ENCODE measurements at regions not wholly inside any gene's neighbourhood (a gene's known extent, or its start where the extent isn't known, plus 50 kb on each side); places are given as distances from the start of the nearest gene placed in this dataset.
A peak's percentile ranks its signal among the peaks of the same experiment; 100 is the strongest.

- H3K4me1 Mint-ChIP-seq, result no peaks in the 10 kb centered on the region
- Histone ChIP-seq H3K4me1 (ENCODE audit: control insufficient read depth, insufficient read depth, low read length, poor library complexity, severe bottlenecking) (no peaks in the 10 kb centered on the region), H3K27ac (ENCODE audit: insufficient read depth, low read length, poor library complexity, severe bottlenecking) (no peak overlapping the region), H3K9me3 (ENCODE audit: control insufficient read depth in 2 of 2, low read length in 2 of 2) (no peaks in the 10 kb centered on the region), H3K4me3 (ENCODE audit: low read depth, low read length) (no peak overlapping the region), H3K36me3 (ENCODE audit: control insufficient read depth, insufficient read depth, low read length) (no peaks in the 10 kb centered on the region), H3K27me3 (ENCODE audit: control insufficient read depth, insufficient read depth, low read length) (no peaks in the 10 kb centered on the region)
- no peak for DNase-seq
- H3K9me3 Mint-ChIP-seq, result peaks cover 0 to 3% (median 0%) of the 10 kb centered on the region in 7 donors
- ATAC-seq (ENCODE audit: low read depth in 2 of 2), result no peak
- no peaks in the 10 kb centered on the region for H3K27me3 Mint-ChIP-seq
- H3K36me3 Mint-ChIP-seq, result no peaks in the 10 kb centered on the region
- H3K27ac Mint-ChIP-seq, result no peak overlapping the region
- H3K4me3 Mint-ChIP-seq, result peak overlapping the region in 1 of 4 donors; percentile 29
Measured at GRCh38 chr17:72005332-72006163, 115.3 kb upstream of the SOX9 start.

DNA sequence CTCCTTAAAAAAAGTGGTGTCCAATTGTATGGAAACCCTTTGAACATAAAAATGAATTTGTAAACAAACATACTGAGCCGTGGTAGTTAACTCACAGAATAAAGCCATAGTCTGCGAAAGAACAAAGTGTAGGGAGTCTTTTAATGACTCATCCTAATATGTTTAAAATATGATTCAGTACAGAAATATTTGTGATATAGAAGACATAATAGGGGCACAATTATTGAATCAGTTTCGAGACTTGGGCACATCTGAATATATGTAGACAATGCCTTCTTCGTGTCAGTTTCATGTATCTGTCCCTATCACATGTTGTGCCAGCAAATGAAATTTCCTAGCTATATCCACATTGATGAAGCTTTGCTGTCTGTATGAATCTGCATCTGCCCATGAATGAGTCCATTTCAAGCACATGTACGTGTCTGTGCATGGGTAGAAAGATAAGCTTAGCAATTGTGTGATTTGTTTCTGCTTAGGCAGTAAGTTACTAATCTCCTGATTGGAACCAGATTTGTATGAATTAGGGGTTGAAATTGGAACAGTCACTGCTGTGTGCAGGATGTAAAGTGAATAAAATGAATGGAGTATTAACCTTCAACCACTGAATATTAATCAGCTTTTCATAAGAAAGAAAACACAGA lies 112.5 kb upstream of the SOX9 start:
- Histone ChIP-seq H3K4me3 (ENCODE audit: low read depth, low read length) (no peak overlapping the region), H3K4me1 (ENCODE audit: control insufficient read depth, insufficient read depth, low read length, poor library complexity, severe bottlenecking) (no peaks in the 10 kb centered on the region), H3K27me3 (ENCODE audit: control insufficient read depth, insufficient read depth, low read length) (no peaks in the 10 kb centered on the region), H3K27ac (ENCODE audit: insufficient read depth, low read length, poor library complexity, severe bottlenecking) (no peak overlapping the region), H3K9me3 (ENCODE audit: control insufficient read depth in 2 of 2, low read length in 2 of 2) (no peaks in the 10 kb centered on the region), H3K36me3 (ENCODE audit: control insufficient read depth, insufficient read depth, low read length) (no peaks in the 10 kb centered on the region)
- DNase-seq (no peak), ATAC-seq (ENCODE audit: low read depth in 2 of 2) (no peak)
- Mint-ChIP-seq H3K36me3 (no peaks in the 10 kb centered on the region), H3K4me1 (no peaks in the 10 kb centered on the region), H3K4me3 (no peak overlapping the region), H3K9me3 (peaks cover 0 to 5% (median 0%) of the 10 kb centered on the region in 7 donors), H3K27ac (no peak overlapping the region), H3K27me3 (no peaks in the 10 kb centered on the region)

GRCh38 chr17:72011561-72011960 lies 109.3 kb upstream of the SOX9 start:
- DNase-seq (no peak), ATAC-seq (ENCODE audit: low read depth in 2 of 2) (no peak)
- Histone ChIP-seq H3K4me1 (ENCODE audit: control insufficient read depth, insufficient read depth, low read length, poor library complexity, severe bottlenecking) (no peaks in the 10 kb centered on the region), H3K4me3 (ENCODE audit: low read depth, low read length) (no peak overlapping the region), H3K36me3 (ENCODE audit: control insufficient read depth, insufficient read depth, low read length) (no peaks in the 10 kb centered on the region), H3K27ac (ENCODE audit: insufficient read depth, low read length, poor library complexity, severe bottlenecking) (no peak overlapping the region), H3K27me3 (ENCODE audit: control insufficient read depth, insufficient read depth, low read length) (no peaks in the 10 kb centered on the region), H3K9me3 (ENCODE audit: control insufficient read depth in 2 of 2, low read length in 2 of 2) (no peaks in the 10 kb centered on the region)
- no peak overlapping the region for H3K4me3 Mint-ChIP-seq
- H3K27ac Mint-ChIP-seq, result no peak overlapping the region
- H3K4me1 Mint-ChIP-seq, result no peaks in the 10 kb centered on the region
- H3K9me3 Mint-ChIP-seq, result peaks cover 0 to 7% (median 1%) of the 10 kb centered on the region in 7 donors
- no peaks in the 10 kb centered on the region for H3K36me3 Mint-ChIP-seq
- H3K27me3 Mint-ChIP-seq, result peaks cover 5% of the 10 kb centered on the region

DNA sequence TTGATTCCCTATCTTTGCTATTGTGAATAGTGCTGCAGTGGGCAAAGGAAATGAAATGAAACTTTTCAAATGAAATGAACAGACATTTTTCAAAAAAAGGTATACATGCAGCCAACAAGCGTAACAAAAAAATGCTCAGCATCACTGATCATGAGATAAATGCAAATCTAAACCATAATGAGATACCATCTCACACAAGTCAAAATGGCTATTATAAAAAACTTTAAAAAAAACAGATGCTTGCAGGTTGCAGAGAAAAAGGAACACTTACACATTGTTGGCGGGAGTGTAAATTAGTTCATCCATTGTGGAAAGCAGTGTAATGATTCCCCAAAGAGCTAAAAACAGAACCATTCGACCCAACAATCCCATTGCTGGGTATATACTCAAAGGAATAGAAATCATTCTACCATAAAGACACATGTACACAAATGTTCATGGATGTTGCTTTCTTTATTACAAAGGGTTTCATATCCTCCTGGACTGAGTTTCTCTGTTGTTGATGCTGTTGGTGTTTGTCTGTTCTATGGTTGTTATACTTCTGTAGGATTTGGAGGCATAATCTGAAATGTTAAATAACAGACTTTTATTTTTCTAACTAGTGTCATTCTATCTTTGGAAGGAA lies 99.3 kb upstream of the SOX9 start:
- H3K4me1 ChIP-seq (ENCODE audit: control insufficient read depth, insufficient read depth, low read length, poor library complexity, severe bottlenecking), result no peaks in the 10 kb centered on the region
- Mint-ChIP-seq H3K4me3 (no peak overlapping the region), H3K36me3 (no peaks in the 10 kb centered on the region), H3K27ac (no peak overlapping the region), H3K9me3 (peaks cover 0 to 8% (median 0%) of the 10 kb centered on the region in 7 donors), H3K27me3 (peaks cover 12% of the 10 kb centered on the region), H3K4me1 (no peaks in the 10 kb centered on the region)
- DNase-seq, result no peak
- H3K9me3 ChIP-seq (ENCODE audit: control insufficient read depth in 2 of 2, low read length in 2 of 2), result no peaks in the 10 kb centered on the region
- ATAC-seq (ENCODE audit: low read depth in 2 of 2), result no peak
- no peak overlapping the region for H3K4me3 ChIP-seq (ENCODE audit: low read depth, low read length)
- H3K27me3 ChIP-seq (ENCODE audit: control insufficient read depth, insufficient read depth, low read length), result no peaks in the 10 kb centered on the region
- no peak overlapping the region for H3K27ac ChIP-seq (ENCODE audit: insufficient read depth, low read length, poor library complexity, severe bottlenecking)
- H3K36me3 ChIP-seq (ENCODE audit: control insufficient read depth, insufficient read depth, low read length), result no peaks in the 10 kb centered on the region

GRCh38 chr17:72022328-72023275 lies 98.2 kb upstream of the SOX9 start:
- H3K4me1 Mint-ChIP-seq, result no peaks in the 10 kb centered on the region
- H3K4me3 Mint-ChIP-seq, result no peak overlapping the region
- ATAC-seq (ENCODE audit: low read depth in 2 of 2) (no peak), DNase-seq (no peak)
- H3K27ac Mint-ChIP-seq, result no peak overlapping the region
- H3K4me3 ChIP-seq (ENCODE audit: low read depth, low read length), result no peak overlapping the region
- no peaks in the 10 kb centered on the region for H3K36me3 ChIP-seq (ENCODE audit: control insufficient read depth, insufficient read depth, low read length)
- no peaks in the 10 kb centered on the region for H3K4me1 ChIP-seq (ENCODE audit: control insufficient read depth, insufficient read depth, low read length, poor library complexity, severe bottlenecking)
- H3K27me3 ChIP-seq (ENCODE audit: control insufficient read depth, insufficient read depth, low read length), result no peaks in the 10 kb centered on the region
- H3K9me3 Mint-ChIP-seq, result peaks cover 0 to 2% (median 1%) of the 10 kb centered on the region in 7 donors
- H3K27me3 Mint-ChIP-seq, result peaks cover 11% of the 10 kb centered on the region
- no peak overlapping the region for H3K27ac ChIP-seq (ENCODE audit: insufficient read depth, low read length, poor library complexity, severe bottlenecking)
- H3K36me3 Mint-ChIP-seq, result no peaks in the 10 kb centered on the region
- no peaks in the 10 kb centered on the region for H3K9me3 ChIP-seq (ENCODE audit: control insufficient read depth in 2 of 2, low read length in 2 of 2)

- no peak for ATAC-seq (ENCODE audit: low read depth in 2 of 2)
- Mint-ChIP-seq H3K36me3 (no peaks in the 10 kb centered on the region), H3K9me3 (peaks cover 0 to 2% (median 1%) of the 10 kb centered on the region in 7 donors), H3K4me1 (peaks cover 0 to 10% (median 6%) of the 10 kb centered on the region in 4 donors), H3K27ac (no peak overlapping the region), H3K27me3 (peaks cover 7% of the 10 kb centered on the region), H3K4me3 (no peak overlapping the region)
- Histone ChIP-seq H3K4me1 (ENCODE audit: control insufficient read depth, insufficient read depth, low read length, poor library complexity, severe bottlenecking) (no peaks in the 10 kb centered on the region), H3K9me3 (ENCODE audit: control insufficient read depth in 2 of 2, low read length in 2 of 2) (no peaks in the 10 kb centered on the region), H3K36me3 (ENCODE audit: control insufficient read depth, insufficient read depth, low read length) (no peaks in the 10 kb centered on the region), H3K4me3 (ENCODE audit: low read depth, low read length) (no peak overlapping the region), H3K27ac (ENCODE audit: insufficient read depth, low read length, poor library complexity, severe bottlenecking) (no peak overlapping the region), H3K27me3 (ENCODE audit: control insufficient read depth, insufficient read depth, low read length) (no peaks in the 10 kb centered on the region)
- DNase-seq, result no peak
Measured at GRCh38 chr17:72024457-72024856, 96.4 kb upstream of the SOX9 start.

- Histone ChIP-seq H3K27ac (ENCODE audit: insufficient read depth, low read length, poor library complexity, severe bottlenecking) (no peak overlapping the region), H3K9me3 (ENCODE audit: control insufficient read depth in 2 of 2, low read length in 2 of 2) (no peaks in the 10 kb centered on the region), H3K27me3 (ENCODE audit: control insufficient read depth, insufficient read depth, low read length) (no peaks in the 10 kb centered on the region), H3K4me3 (ENCODE audit: low read depth, low read length) (no peak overlapping the region), H3K4me1 (ENCODE audit: control insufficient read depth, insufficient read depth, low read length, poor library complexity, severe bottlenecking) (no peaks in the 10 kb centered on the region), H3K36me3 (ENCODE audit: control insufficient read depth, insufficient read depth, low read length) (no peaks in the 10 kb centered on the region)
- peaks cover 0 to 15% (median 10%) of the 10 kb centered on the region in 4 donors for H3K4me1 Mint-ChIP-seq
- peaks cover 0 to 3% (median 1%) of the 10 kb centered on the region in 7 donors for H3K9me3 Mint-ChIP-seq
- no peak for DNase-seq
- no peak overlapping the region for H3K4me3 Mint-ChIP-seq
- peaks cover 7% of the 10 kb centered on the region for H3K27me3 Mint-ChIP-seq
- ATAC-seq (ENCODE audit: low read depth in 2 of 2), result no peak
- no peaks in the 10 kb centered on the region for H3K36me3 Mint-ChIP-seq
- no peak overlapping the region for H3K27ac Mint-ChIP-seq
Measured at GRCh38 chr17:72025113-72025512, 95.7 kb upstream of the SOX9 start.
